H1 (cell line): ENCODE measurements at regions not wholly inside any gene's neighbourhood (a gene's known extent, or its start where the extent isn't known, plus 50 kb on each side); places are given as distances from the start of the nearest gene placed in this dataset.

Experiments used
- CTCF ChIA-PET: fragments of 300-600 bp; sonication (Branson Sonifier 250); formaldehyde crosslinking; loops from one replicate; lab custom pipeline; 2021; ENCODE audit not compliant: partially characterized antibody; lab: Charles Lee
- POLR2A ChIA-PET: fragments of 300-600 bp; sonication (Branson Sonifier 250); formaldehyde crosslinking; loops from one replicate; lab custom pipeline; 2021; ENCODE audit warnings: inconsistent platforms; ENCODE audit not compliant: partially characterized antibody; lab: Charles Lee
- DNase-seq, 2 experiments: peaks; one replicate each; pipeline versions ENCODE4 v3.0.0 to v3.0.0-alpha.2; 2010 to 2022; ENCODE audit warnings: low spot score in 2 of 2, low read depth in 1 of 2, mixed read lengths in 1 of 2
- FAIRE-seq: peaks from 2 replicates; lab custom pipeline; 2011; peaks lifted over from hg19 to GRCh38; lab: Jason Lieb, UNC
- H2AFZ ChIP-seq: 2 replicates; pipeline ENCODE4 v1.8.1; 2012; ENCODE audit warnings: low read length, inconsistent platforms
- H2AK5ac ChIP-seq: 2 replicates; pipeline ENCODE4 v1.6.1; 2013; ENCODE audit warnings: low read depth, low read length
- H2BK120ac ChIP-seq: replicated peaks from 2 replicates; pipeline ENCODE3; 2013; ENCODE audit warnings: low read depth, low read length, inconsistent platforms
- H2BK12ac ChIP-seq: 2 replicates; pipeline ENCODE4 v1.6.1; 2013; ENCODE audit warnings: low read depth, low read length
- H2BK15ac ChIP-seq: 2 replicates; pipeline ENCODE4 v1.6.1; 2013; ENCODE audit warnings: low read length
- H2BK20ac ChIP-seq: 2 replicates; pipeline ENCODE4 v1.6.1; 2013; ENCODE audit warnings: low read length
- H2BK5ac ChIP-seq: 2 replicates; pipeline ENCODE4 v1.6.1; 2013; ENCODE audit warnings: low read depth, low read length
- H3K14ac ChIP-seq: 2 replicates; pipeline ENCODE4 v1.6.1; 2013; ENCODE audit warnings: inconsistent platforms; ENCODE audit not compliant: insufficient read length
- H3K18ac ChIP-seq: 2 replicates; pipeline ENCODE4 v1.6.1; 2013; ENCODE audit warnings: low read length; ENCODE audit errors: extremely low read depth
- H3K23ac ChIP-seq: 2 replicates; pipeline ENCODE4 v1.6.1; 2013; ENCODE audit warnings: inconsistent platforms; ENCODE audit not compliant: insufficient read length
- H3K23me2 ChIP-seq: 2 replicates; pipeline ENCODE4 v1.6.1; 2013; ENCODE audit warnings: low read depth, low read length
- H3K27ac ChIP-seq: 2 replicates; pipeline ENCODE4 v1.6.1; 2011; ENCODE audit warnings: low read depth, low read length, inconsistent platforms
- H3K27me3 ChIP-seq, 4 experiments: replicated peaks in 1 of 4; 1 replicate in 1 of 4; 2 replicates in 3 of 4; pipeline versions ENCODE4 v1.6.1 to v1.8.1; 2011 to 2013; ENCODE audit warnings: low read length in 3 of 4, mild to moderate bottlenecking in 3 of 4, inconsistent platforms in 2 of 4, mixed read lengths in 2 of 4, moderate library complexity in 1 of 4; ENCODE audit not compliant: control insufficient read depth in 3 of 4, insufficient read depth in 3 of 4; ENCODE audit errors: extremely low read depth in 1 of 4
- H3K36me3 ChIP-seq, 4 experiments: 2 replicates each; pipeline versions ENCODE4 v1.6.1 to v1.8.1; 2011 to 2013; ENCODE audit warnings: mild to moderate bottlenecking in 4 of 4, low read length in 3 of 4, moderate library complexity in 2 of 4, control low read depth in 1 of 4, inconsistent platforms in 1 of 4; ENCODE audit not compliant: insufficient read depth in 4 of 4, control insufficient read depth in 2 of 4
- H3K4ac ChIP-seq: replicated peaks from 2 replicates; pipeline ENCODE3; 2013; ENCODE audit warnings: low read length, low read depth, mixed read lengths, inconsistent platforms; ENCODE audit not compliant: insufficient read length
- H3K4me1 ChIP-seq, 4 experiments: replicated peaks in 1 of 4; 1 replicate in 1 of 4; 2 replicates in 3 of 4; pipeline versions ENCODE4 v1.6.1 to v1.8.1; 2011 to 2013; ENCODE audit warnings: low read length in 3 of 4, inconsistent platforms in 2 of 4, mixed read lengths in 1 of 4; ENCODE audit not compliant: insufficient read depth in 4 of 4, control insufficient read depth in 3 of 4
- H3K4me2 ChIP-seq, 2 experiments: 2 replicates each; pipeline versions ENCODE4 v1.6.1 to v1.8.1; 2011 to 2013; ENCODE audit warnings: low read depth in 2 of 2, low read length in 2 of 2, control low read depth in 1 of 2, inconsistent platforms in 1 of 2, mild to moderate bottlenecking in 1 of 2; ENCODE audit not compliant: insufficient read depth in 1 of 2
- H3K4me3 ChIP-seq, 4 experiments: fragments of 200-600, 300-600 bp in 1 of 4; sonication (generic), shearing (Covaris generic), sonication (Bioruptor Twin) in 1 of 4; 2 replicates each; pipeline versions ENCODE4 v1.5.1 to v1.8.1; 2011 to 2016; ENCODE audit warnings: low read length in 4 of 4, low read depth in 3 of 4, control low read depth in 2 of 4, inconsistent platforms in 2 of 4, mild to moderate bottlenecking in 2 of 4, mixed read lengths in 1 of 4, moderate library complexity in 1 of 4; ENCODE audit not compliant: insufficient read depth in 2 of 4; ENCODE audit errors: extremely low read depth in 1 of 4
- H3K56ac ChIP-seq: replicated peaks from 2 replicates; pipeline ENCODE3; 2013; ENCODE audit warnings: low read depth, mild to moderate bottlenecking, mixed read lengths, low read length, inconsistent platforms; ENCODE audit not compliant: insufficient read length
- H3K79me1 ChIP-seq: 2 replicates; pipeline ENCODE4 v1.6.1; 2013; ENCODE audit warnings: low read depth, low read length, control low read depth
- H3K79me2 ChIP-seq, 2 experiments: 2 replicates each; pipeline versions ENCODE4 v1.6.1 to v1.8.1; 2012 to 2013; ENCODE audit warnings: low read length in 2 of 2, mild to moderate bottlenecking in 2 of 2, inconsistent platforms in 1 of 2; ENCODE audit not compliant: insufficient read depth in 2 of 2, control insufficient read depth in 1 of 2
- H3K9ac ChIP-seq, 4 experiments: replicated peaks in 1 of 4; 1 replicate in 1 of 4; 2 replicates in 3 of 4; pipeline versions ENCODE4 v1.6.1 to v1.8.1; 2011 to 2013; ENCODE audit warnings: low read depth in 3 of 4, low read length in 3 of 4, control low read depth in 2 of 4, mild to moderate bottlenecking in 2 of 4, moderate library complexity in 2 of 4, inconsistent platforms in 1 of 4; ENCODE audit errors: extremely low read depth in 1 of 4
- H3K9me3 ChIP-seq, 2 experiments: 2 replicates each; pipeline versions ENCODE4 v1.6.1 to v1.8.1; 2012 to 2013; ENCODE audit warnings: mild to moderate bottlenecking in 2 of 2, moderate library complexity in 2 of 2, control low read depth in 1 of 2, inconsistent platforms in 1 of 2, low read depth in 1 of 2, low read length in 1 of 2, mixed read lengths in 1 of 2; ENCODE audit not compliant: insufficient read depth in 2 of 2
- H4K20me1 ChIP-seq, 2 experiments: replicated peaks in 1 of 2; 2 replicates each; pipeline versions ENCODE3 to v1.8.1; 2011 to 2013; ENCODE audit warnings: inconsistent platforms in 2 of 2, low read length in 2 of 2, mild to moderate bottlenecking in 1 of 2; ENCODE audit not compliant: insufficient read depth in 2 of 2, control insufficient read depth in 1 of 2
- H4K5ac ChIP-seq: 2 replicates; pipeline ENCODE4 v1.6.1; 2013; ENCODE audit warnings: low read length, low read depth, mixed read lengths, inconsistent platforms; ENCODE audit not compliant: insufficient read length
- H4K8ac ChIP-seq: 2 replicates; pipeline ENCODE4 v1.8.0; 2013; ENCODE audit warnings: mild to moderate bottlenecking, moderate library complexity, low read length, inconsistent platforms; ENCODE audit not compliant: insufficient read depth; ENCODE audit errors: extremely low read depth
- H4K91ac ChIP-seq: replicated peaks from 2 replicates; pipeline ENCODE3; 2013; ENCODE audit warnings: low read length, mixed read lengths, inconsistent platforms; ENCODE audit not compliant: insufficient read length
- HDAC2 ChIP-seq, 2 experiments: fragments of 300-600 bp in 1 of 2; sonication (generic) in 1 of 2; IDR thresholded peaks; 2 replicates each; pipeline ENCODE4 v1.6.1; 2011 to 2012; ENCODE audit warnings: low read depth in 2 of 2, low read length in 2 of 2, mild to moderate bottlenecking in 2 of 2, moderate library complexity in 2 of 2, borderline replicate concordance in 1 of 2, inconsistent platforms in 1 of 2
- KDM1A ChIP-seq: fragments of 200-600, 300-600 bp; sonication (generic); IDR thresholded peaks from 2 replicates; pipeline ENCODE4 v1.7.1; 2016; ENCODE audit warnings: mild to moderate bottlenecking, low read length, borderline replicate concordance
- RNF2 ChIP-seq: fragments of 200-900, 300-1000 bp; sonication (generic); IDR thresholded peaks from 2 replicates; pipeline ENCODE4 v1.7.1; 2016; ENCODE audit warnings: borderline replicate concordance, low read depth, mild to moderate bottlenecking, antibody characterized with exemption, low read length; ENCODE audit not compliant: poor library complexity, severe bottlenecking; ENCODE audit errors: missing control alignments

GRCh38 chr2:163364736-163365135, 371.1 kb downstream of the FIGN start:
- Histone ChIP-seq H4K8ac (no peak overlapping the region), H4K20me1 (no peaks in the 10 kb centered on the region), H2BK120ac (no peak overlapping the region), H3K79me2 (no peaks in the 10 kb centered on the region), H2AK5ac (no peak overlapping the region), H3K36me3 (no peaks in the 10 kb centered on the region), H2BK20ac (no peak overlapping the region), H3K23ac (no peak overlapping the region), H3K4me1 (no peaks in the 10 kb centered on the region), H3K9me3 (no peaks in the 10 kb centered on the region), H3K56ac (no peak overlapping the region), H4K5ac (no peak overlapping the region), H2BK15ac (no peak overlapping the region), H4K91ac (no peak overlapping the region), H3K27me3 (no peaks in the 10 kb centered on the region), H3K23me2 (no peaks in the 10 kb centered on the region), H3K4me3 (no peak overlapping the region), H3K4ac (no peak overlapping the region), H3K9ac (no peak overlapping the region), H2BK5ac (no peak overlapping the region), H3K4me2 (no peak overlapping the region), H3K14ac (no peak overlapping the region), H2BK12ac (no peak overlapping the region), H3K18ac (no peak overlapping the region), H3K27ac (no peak overlapping the region), H2AFZ (no peak overlapping the region), H3K79me1 (no peaks in the 10 kb centered on the region)
- DNase-seq (no peak), FAIRE-seq (no peak)
- ChIA-PET CTCF (no interaction called here), POLR2A (no interaction called here)
- TF ChIP-seq RNF2: no peak
- TF ChIP-seq KDM1A: no peak
- TF ChIP-seq HDAC2 (IDR thresholded peaks at IDR 0.05; ENCODE audit: borderline replicate concordance in 1 of 2, low read depth in 2 of 2, low read length in 2 of 2): no peak
